GM19025 (cell line): ENCODE measurements at regions not wholly inside any gene's neighbourhood (a gene's known extent, or its start where the extent isn't known, plus 50 kb on each side); places are given as distances from the start of the nearest gene placed in this dataset.
"Not testable (repeated sequence)": the region's sequence is repeated elsewhere in the genome, so short reads cannot be mapped to it uniquely, and the experiment has no call there.

Experiments
- ATAC-seq: cut with Tn5 transposase; IDR thresholded peaks from one replicate; pipeline ENCODE4 v1.9.1; 2021; ENCODE audit warnings: mild to moderate bottlenecking, low read depth, moderate library complexity; ENCODE audit not compliant: unreplicated experiment

DNA sequence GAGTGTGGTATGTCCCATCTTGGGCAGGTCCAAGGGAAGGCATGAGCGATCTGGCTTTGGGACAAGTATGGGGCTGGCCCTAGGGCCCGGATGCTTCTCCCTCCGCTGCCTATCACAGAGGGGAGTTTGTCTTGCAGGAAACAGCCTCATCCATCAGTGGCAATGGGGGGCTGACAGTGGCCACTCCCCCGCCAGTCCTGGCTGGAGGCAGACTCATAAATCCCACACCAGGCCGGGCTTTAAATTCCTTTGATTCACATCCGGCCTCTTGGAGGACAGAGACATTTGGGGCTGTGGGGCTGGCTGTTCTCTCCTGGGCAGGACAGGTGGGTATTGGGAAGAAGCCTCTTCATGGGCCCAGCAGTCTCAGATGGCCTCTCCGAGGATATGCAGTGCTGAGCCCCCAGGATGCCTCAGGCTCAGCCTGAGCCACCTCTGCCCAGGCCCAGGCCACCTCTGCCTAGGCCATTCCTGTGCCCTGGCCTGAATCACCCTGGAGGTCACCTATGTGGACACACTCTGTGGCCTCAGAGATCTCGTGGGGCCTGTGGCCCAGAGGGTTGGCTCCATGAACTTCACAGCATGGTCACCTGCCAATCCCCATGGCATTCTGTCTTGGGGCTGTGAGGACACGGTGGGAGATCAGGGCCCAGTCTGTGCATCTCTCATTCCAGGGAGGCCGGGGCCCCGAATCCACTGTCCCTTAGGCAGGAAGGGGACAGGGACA lies 84.2 kb upstream of the GOLGA6L4 start:
- ATAC-seq: no peak

DNA sequence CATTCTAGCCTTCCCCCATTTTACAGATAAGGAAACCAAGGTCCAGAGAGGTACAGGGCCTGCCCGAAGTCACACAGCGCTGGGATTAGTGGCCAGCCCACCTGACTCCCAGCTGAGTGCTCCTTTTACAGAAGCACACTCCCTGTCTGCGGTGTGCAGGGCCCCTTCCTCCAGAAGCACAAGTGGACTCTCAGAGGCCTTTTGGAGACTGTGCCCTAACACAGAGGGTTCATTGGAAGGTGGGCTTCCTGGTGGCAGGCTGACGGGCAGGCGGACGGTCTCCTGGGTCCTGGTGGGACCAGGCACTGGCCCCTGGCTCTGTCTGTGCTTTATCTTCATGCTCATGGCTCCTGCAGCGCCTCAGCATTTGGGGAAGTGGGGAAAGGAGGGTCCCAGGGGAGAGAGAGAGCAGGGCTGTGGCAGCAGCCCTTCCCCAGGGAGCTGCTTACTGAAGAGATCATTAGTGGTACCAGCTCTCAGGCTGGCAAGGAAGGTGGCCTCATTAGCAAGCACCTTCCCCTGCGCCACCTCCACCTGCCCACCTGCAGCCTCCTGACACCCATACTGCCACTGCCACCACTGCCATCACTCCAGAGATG lies 83.1 kb upstream of the GOLGA6L4 start:
- ATAC-seq: not testable (repeated sequence)

DNA sequence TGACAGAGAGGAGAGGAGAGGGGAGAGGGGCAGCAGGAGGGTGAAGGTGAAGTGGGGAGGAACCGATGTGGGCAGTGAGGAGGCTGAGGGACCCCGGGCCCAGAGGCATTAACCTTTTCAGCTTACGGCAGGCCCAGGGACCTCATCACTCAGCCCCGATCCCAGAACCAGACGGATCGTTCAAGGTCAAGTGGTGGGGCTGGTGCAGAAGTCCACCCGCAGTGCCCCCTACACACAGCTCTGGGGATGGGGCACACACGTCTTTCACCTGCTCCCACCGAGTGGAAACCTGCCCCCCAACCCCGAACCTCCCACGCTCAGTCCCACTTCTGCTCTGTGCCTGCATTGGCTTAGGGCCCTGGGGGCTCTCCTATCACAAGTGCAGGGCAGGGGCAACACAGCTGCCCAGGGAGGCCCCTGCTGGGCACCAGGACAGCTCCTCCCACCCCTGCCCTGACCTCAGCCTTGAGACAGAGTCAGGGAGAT lies 81.9 kb upstream of the GOLGA6L4 start:
- ATAC-seq: not testable (repeated sequence)

GRCh38 chr15:84154314-84154713 lies 81.3 kb upstream of the GOLGA6L4 start:
- ATAC-seq: not testable (repeated sequence)

DNA sequence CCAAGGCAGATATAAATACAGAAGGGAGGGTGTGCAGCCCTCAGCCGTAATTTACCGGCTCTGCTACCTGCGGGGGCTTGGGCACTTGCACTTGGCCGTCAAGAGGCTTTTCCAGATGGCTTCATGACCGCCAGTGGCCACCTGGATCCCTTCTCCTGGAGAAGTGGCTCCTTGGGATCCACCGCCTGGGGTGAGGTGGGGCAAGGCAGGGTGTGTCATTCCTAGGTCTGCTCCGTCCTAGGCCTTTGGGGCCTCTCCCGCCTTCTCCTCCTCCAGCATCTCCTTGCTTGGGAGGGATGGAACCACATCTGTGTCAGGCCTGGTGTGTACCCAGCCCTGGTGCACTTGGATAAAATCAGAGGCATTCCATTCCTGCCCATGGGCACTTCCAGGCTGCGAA lies 80.8 kb upstream of the GOLGA6L4 start:
- ATAC-seq: not testable (repeated sequence)

DNA sequence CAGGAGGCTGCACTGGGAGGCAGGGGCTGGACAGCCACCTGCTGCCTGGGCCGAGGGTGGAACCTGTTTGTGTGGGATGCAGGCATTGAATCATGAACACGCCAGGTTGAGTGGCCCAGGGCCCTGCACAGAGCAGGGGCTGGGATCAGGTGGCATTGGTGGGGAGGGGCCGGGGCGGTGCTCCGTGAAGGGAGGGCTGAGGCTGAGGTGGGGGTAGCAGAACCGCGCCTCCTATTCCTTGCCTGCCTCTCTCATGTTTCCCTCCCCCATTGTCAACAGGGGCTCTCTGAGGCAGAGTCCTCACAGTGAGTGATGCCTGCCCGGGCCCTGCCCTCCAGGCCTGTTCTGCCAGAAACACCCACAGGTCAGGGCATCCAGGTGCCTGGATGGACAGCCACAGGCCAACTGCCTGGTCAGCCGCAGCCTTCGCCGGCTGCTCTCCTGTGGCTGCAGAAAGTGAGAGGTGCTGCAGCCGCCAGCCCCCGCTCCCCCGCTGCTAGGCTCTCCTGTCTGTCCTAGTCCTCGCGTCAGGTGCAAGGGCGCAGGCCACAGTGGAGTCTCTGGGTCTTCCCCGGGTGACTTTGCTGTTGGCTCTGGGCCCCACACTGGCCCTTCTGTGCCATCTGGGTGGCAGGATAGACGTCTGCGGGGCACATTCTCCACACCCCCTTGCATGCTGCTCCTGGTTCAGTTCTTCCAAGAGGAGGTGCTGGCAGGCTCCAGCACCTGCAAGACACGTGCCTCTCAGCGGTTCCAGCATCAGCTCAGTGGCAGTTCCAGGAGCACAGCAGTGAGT lies 79.6 kb upstream of the GOLGA6L4 start:
- not testable (repeated sequence) for ATAC-seq

GRCh38 chr15:84156588-84156840 lies 79.1 kb upstream of the GOLGA6L4 start:
- not testable (repeated sequence) for ATAC-seq

- not testable (repeated sequence) for ATAC-seq
Observed at GRCh38 chr15:84157056-84157632, 78.4 kb upstream of the GOLGA6L4 start.

- ATAC-seq: not testable (repeated sequence)
Observed at GRCh38 chr15:84157857-84158256, 77.7 kb upstream of the GOLGA6L4 start.

DNA sequence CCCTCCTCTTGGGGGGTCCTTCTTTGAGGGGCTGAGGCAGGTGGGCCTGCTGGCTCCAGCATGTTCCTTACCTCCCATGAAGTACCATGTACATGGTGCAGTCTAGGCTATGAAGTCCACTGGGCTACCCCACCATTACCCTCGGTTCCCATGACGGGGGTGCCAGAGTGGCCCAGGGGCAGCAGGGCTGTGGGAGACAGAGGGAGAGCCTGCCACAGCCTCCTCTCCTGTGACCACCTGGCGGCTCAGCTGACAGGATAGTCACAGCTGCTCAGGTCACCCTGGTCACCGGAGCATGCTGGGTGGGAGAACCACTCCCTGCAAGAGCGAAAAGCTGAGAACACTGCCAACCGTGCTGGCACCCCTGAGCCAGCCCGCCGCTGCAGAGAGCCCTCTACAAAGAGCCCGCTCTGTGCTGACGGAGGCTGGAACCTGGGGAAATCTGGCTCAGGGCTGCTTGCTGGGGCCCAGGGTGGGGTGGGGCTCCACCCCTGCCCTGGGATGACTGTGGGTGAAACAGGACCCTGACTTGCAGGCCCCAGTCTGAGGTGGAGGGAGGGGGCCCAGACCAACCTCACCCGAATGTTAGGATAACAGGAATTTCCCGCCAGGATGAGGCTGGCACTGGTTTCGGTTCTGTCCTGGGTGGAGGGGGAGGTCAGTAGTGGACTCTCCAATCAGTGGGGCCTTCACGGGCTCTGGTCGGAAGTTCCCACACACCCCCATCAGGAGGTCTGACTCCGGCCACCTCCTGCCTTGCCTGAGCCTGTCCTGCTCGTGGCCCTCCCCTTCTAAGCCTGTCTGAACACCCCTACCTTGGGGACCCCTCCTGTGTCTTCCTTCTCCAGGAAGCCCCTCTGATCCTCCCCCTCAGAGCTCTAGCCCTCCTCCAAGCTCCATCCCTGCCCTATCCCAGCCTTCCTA lies 76.0 kb upstream of the GOLGA6L4 start:
- ATAC-seq: not testable (repeated sequence)

- ATAC-seq: not testable (repeated sequence)
Observed at GRCh38 chr15:84164423-84165292, 70.9 kb upstream of the GOLGA6L4 start.

DNA sequence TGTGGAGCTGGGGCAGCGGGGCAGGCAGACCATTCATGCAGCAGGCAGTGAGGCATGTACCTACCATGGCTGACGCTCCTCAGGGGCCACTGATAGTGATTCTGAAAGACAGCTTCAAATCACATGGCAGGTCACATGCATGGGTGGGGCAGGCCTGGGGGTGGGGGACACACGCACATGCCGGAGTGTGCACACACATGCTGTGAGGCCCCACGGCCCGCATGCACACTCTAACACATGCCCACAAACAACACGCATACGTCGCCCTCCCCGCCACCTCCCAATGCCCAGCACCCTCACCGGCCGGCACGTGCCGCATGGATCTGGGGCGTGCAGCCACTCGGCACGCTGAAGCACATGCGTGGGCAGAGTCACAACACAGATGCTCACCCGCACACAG lies 65.5 kb upstream of the GOLGA6L4 start:
- ATAC-seq: not testable (repeated sequence)

- not testable (repeated sequence) for ATAC-seq
Observed at GRCh38 chr15:84173231-84173610, 62.4 kb upstream of the GOLGA6L4 start.
